ENCODE measurements at regions not wholly inside any gene's neighbourhood (a gene's known extent, or its start where the extent isn't known, plus 50 kb on each side); places are given as distances from the start of the nearest gene placed in this dataset.

DNA sequence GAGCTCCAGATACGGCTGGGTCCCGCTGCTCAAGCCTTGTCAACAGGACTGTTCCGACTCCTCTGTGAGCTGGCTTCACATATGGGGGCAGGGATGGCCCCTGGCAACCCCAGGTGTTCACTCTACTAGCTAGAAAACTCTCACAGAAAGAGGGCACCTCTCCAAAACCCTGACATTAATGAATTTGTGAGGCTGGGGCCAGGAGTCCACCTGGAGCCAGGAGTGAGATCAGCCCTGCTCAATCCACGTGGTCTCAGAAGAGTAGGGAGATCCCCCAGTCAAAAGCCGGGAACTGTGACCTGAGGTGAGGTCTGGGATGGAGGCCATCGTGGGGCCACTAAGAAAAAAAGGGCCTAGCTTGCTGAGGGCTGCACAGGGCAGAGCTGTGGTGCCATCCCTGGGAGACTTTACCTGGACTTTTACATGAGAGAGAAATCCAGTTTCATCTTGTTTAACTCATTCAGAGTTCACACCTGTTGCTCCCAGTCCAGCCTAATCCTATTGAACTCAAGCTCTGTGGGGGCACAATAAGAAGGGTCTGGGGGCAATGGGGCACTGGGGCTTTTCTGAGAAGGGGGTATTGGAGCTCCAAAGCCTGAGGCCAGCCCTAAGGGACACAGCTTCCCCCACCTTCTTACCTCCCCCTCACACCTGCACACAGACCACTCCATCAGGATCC lies 144.3 kb upstream of the MLN start:
- ATAC-seq (no peak), DNase-seq (no peak)
- no peaks in the 10 kb centered on the region for H3K36me3 ChIP-seq
- no peak overlapping the region for H3K27ac ChIP-seq
- TF ChIP-seq, protein P1, sequence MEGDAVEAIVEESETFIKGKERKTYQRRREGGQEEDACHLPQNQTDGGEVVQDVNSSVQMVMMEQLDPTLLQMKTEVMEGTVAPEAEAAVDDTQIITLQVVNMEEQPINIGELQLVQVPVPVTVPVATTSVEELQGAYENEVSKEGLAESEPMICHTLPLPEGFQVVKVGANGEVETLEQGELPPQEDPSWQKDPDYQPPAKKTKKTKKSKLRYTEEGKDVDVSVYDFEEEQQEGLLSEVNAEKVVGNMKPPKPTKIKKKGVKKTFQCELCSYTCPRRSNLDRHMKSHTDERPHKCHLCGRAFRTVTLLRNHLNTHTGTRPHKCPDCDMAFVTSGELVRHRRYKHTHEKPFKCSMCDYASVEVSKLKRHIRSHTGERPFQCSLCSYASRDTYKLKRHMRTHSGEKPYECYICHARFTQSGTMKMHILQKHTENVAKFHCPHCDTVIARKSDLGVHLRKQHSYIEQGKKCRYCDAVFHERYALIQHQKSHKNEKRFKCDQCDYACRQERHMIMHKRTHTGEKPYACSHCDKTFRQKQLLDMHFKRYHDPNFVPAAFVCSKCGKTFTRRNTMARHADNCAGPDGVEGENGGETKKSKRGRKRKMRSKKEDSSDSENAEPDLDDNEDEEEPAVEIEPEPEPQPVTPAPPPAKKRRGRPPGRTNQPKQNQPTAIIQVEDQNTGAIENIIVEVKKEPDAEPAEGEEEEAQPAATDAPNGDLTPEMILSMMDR (IDR thresholded peaks at IDR 0.05): no peak
- no peak overlapping the region for H3K4me3 ChIP-seq
- H3K9me3 ChIP-seq: no peaks in the 10 kb centered on the region
- H3K4me1 ChIP-seq: no peaks in the 10 kb centered on the region
- H3K27me3 ChIP-seq: peaks cover 0 to 27% of the 10 kb centered on the region in 2 donors
- intact Hi-C loops (cut with DNase I): no loop called here

DNA sequence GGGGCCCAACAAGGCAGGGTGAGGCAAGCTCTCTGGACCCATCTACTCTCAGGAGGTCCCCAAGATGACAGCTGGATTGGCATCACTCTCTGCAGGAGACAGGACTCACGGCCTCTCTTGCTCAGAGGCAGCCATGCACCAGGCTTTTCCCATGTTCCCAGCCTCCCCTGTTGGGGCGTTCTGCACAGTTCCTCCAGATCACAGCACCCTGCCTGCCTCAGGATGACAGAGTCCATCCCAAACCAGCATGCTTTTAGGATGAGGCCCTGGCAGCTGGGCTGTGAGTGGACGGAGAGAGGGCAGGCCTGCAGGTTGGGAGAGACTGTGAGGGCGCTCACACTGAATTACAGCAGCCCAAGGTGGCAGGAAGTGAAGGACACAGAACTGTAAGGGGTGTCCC lies 143.2 kb upstream of the MLN start:
- Histone ChIP-seq H3K9me3 (no peaks in the 10 kb centered on the region), H3K4me3 (no peak overlapping the region), H3K36me3 (no peaks in the 10 kb centered on the region), H3K27me3 (peaks cover 0 to 22% of the 10 kb centered on the region in 2 donors), H3K4me1 (no peaks in the 10 kb centered on the region), H3K27ac (no peak overlapping the region)
- intact Hi-C loops (cut with DNase I): no loop called here
- DNase-seq: no peak
- TF ChIP-seq, protein P1 (IDR thresholded peaks at IDR 0.05): no peak
- ATAC-seq: no peak

DNA sequence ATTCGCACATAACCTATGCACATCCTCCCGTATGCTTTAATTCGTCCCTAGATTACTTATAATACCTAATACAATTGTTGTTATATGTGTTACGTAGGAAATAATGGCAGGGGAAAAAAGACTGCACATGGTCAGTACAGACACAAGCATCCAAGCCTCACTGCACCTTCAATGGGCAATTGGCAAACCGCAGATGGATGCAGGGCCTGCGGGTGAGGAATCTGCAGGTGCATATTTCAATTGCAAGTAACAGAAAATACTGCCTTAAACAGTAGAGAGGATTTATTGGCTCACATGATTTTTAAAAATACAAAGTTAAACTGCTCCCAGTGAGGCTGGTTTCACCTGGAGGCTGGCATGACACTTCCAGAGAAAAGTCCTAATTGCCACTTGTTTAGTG lies 142.1 kb upstream of the MLN start:
- Histone ChIP-seq H3K36me3 (no peaks in the 10 kb centered on the region), H3K9me3 (no peaks in the 10 kb centered on the region), H3K27me3 (peaks cover 0 to 13% of the 10 kb centered on the region in 2 donors), H3K4me1 (no peaks in the 10 kb centered on the region), H3K4me3 (no peak overlapping the region), H3K27ac (no peak overlapping the region)
- TF ChIP-seq, protein P1 (IDR thresholded peaks at IDR 0.05): no peak
- intact Hi-C loops (cut with DNase I): no loop called here
- ATAC-seq (no peak), DNase-seq (no peak)

DNA sequence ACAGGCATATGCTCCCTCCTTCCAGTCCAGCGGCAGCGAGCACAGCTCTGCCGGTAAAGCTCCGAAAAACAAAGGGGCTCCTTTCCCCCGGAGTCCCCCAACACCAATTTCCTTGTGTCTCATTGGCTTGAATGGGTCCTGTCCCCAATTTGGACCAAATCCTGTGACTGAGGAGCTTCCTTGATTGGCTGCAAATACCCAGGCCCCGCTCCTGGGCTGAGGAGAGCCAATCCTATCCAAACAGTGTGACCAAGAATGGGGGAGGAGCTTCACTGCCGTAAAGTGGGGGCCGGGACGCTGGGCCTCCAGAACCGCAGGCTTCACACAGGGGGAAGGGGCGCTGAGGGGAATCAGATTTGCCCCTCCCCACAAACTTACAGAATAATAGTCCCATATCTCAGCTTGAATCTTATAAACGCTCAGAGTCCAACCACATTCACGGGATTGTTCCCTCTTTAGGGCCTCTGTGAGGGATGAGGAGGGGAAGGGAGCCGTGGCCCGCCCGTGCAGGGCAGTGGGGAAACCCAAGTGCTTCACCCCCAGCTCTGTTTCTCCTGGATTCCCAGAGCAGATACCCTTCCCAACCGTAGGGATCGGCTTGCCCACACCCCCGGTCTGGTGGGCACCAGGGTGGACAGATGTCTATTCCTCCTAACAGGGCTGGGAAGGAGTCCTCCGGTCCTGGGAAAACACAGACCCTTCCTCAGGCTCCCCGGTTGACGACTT lies 141.0 kb upstream of the MLN start:
- Histone ChIP-seq H3K36me3 (no peaks in the 10 kb centered on the region), H3K4me1 (no peaks in the 10 kb centered on the region), H3K27ac (no peak overlapping the region), H3K27me3 (peaks cover 0 to 11% of the 10 kb centered on the region in 2 donors), H3K9me3 (no peaks in the 10 kb centered on the region), H3K4me3 (no peak overlapping the region)
- intact Hi-C loops (cut with DNase I): no loop called here
- DNase-seq: no peak
- no peak for ATAC-seq
- TF ChIP-seq, protein P1 (IDR thresholded peaks at IDR 0.05): no peak

DNA sequence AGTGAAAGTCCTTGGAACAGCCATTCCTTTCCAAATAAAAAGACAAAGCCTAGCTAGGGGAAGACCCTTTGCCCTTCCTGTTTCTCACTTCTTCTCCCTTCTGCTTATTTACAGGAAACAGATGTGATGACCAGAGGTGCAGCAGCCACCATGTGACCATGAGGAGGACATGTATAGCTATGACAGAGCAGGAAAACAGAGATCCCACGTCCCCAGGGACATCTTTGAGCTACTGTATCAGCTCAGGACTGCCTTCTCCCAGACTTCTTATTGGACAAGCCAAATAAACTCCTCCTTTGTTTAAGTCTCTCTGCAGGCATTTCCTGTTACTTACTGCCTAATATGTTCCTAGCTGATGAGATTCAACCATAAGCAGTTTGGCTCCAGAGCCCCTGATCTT lies 133.1 kb upstream of the MLN start:
- Histone ChIP-seq H3K4me3 (no peak overlapping the region), H3K27ac (no peak overlapping the region), H3K4me1 (no peaks in the 10 kb centered on the region), H3K9me3 (no peaks in the 10 kb centered on the region), H3K27me3 (peaks cover 0 to 21% of the 10 kb centered on the region in 2 donors), H3K36me3 (no peaks in the 10 kb centered on the region)
- TF ChIP-seq, protein P1 (IDR thresholded peaks at IDR 0.05): no peak
- intact Hi-C loops (cut with DNase I): no loop called here
- DNase-seq (no peak), ATAC-seq (no peak)

All from left lung (tissue), 4 donors.